ENCODE measurements at regions not wholly inside any gene's neighbourhood (a gene's known extent, or its start where the extent isn't known, plus 50 kb on each side); places are given as distances from the start of the nearest gene placed in this dataset.

GRCh38 chr2:40642726-40643125 lies 190.8 kb upstream of the SLC8A1 start:
- no peak overlapping the region for H3K4me2 ChIP-seq
- H3K27ac Mint-ChIP-seq, result no peak overlapping the region
- H3K4me3 Mint-ChIP-seq, result no peak overlapping the region
- no peaks in the 10 kb centered on the region for H3K9me3 ChIP-seq (ENCODE audit: low read depth)
- no peaks in the 10 kb centered on the region for H3K27me3 ChIP-seq
- no peaks in the 10 kb centered on the region for H3K36me3 Mint-ChIP-seq
- TF ChIP-seq EZH2 (IDR thresholded peaks at IDR 0.05) (no peak), EZH2phosphoT487 (IDR thresholded peaks at IDR 0.05) (no peak), CTCF (IDR thresholded peaks at IDR 0.05) (no peak)
- H3K79me2 ChIP-seq (ENCODE audit: low read depth), result no peaks in the 10 kb centered on the region
- no peaks in the 10 kb centered on the region for H3K27me3 Mint-ChIP-seq (ENCODE audit: insufficient read depth, low read depth)
- H4K20me1 ChIP-seq (ENCODE audit: low read depth), result no peaks in the 10 kb centered on the region
- H3K27ac ChIP-seq, result no peak overlapping the region
- no peaks in the 10 kb centered on the region for H3K9me3 Mint-ChIP-seq
- DNase-seq (ENCODE audit: low spot score), result no peak
- H3K4me1 ChIP-seq, result peaks cover 2% of the 10 kb centered on the region
- peaks cover 3% of the 10 kb centered on the region for H3K4me1 Mint-ChIP-seq
- H3K4me3 ChIP-seq, result no peak overlapping the region
- H3K9ac ChIP-seq, result no peak overlapping the region
- no peaks in the 10 kb centered on the region for H3F3A ChIP-seq (ENCODE audit: low read depth)
- no peaks in the 10 kb centered on the region for H3K36me3 ChIP-seq
- H2AFZ ChIP-seq (replicated peaks), result no peak overlapping the region

GRCh38 chr2:40646642-40647041 lies 194.8 kb upstream of the SLC8A1 start:
- H2AFZ ChIP-seq (replicated peaks), result no peak overlapping the region
- no peak overlapping the region for H3K27ac Mint-ChIP-seq
- H3K36me3 Mint-ChIP-seq, result no peaks in the 10 kb centered on the region
- DNase-seq (ENCODE audit: low spot score), result no peak
- no peak overlapping the region for H3K27ac ChIP-seq
- H3K4me2 ChIP-seq, result no peak overlapping the region
- H3K9ac ChIP-seq, result no peak overlapping the region
- no peak overlapping the region for H3K4me3 Mint-ChIP-seq
- no peaks in the 10 kb centered on the region for H3K27me3 Mint-ChIP-seq (ENCODE audit: insufficient read depth, low read depth)
- H3K27me3 ChIP-seq, result no peaks in the 10 kb centered on the region
- H3F3A ChIP-seq (ENCODE audit: low read depth), result no peaks in the 10 kb centered on the region
- H3K4me1 ChIP-seq, result no peaks in the 10 kb centered on the region
- no peaks in the 10 kb centered on the region for H3K9me3 Mint-ChIP-seq
- TF ChIP-seq EZH2 (IDR thresholded peaks at IDR 0.05) (no peak), CTCF (IDR thresholded peaks at IDR 0.05) (no peak), EZH2phosphoT487 (IDR thresholded peaks at IDR 0.05) (no peak)
- no peak overlapping the region for H3K4me3 ChIP-seq
- H3K4me1 Mint-ChIP-seq, result no peaks in the 10 kb centered on the region
- H4K20me1 ChIP-seq (ENCODE audit: low read depth), result no peaks in the 10 kb centered on the region
- no peaks in the 10 kb centered on the region for H3K79me2 ChIP-seq (ENCODE audit: low read depth)
- no peaks in the 10 kb centered on the region for H3K36me3 ChIP-seq
- no peaks in the 10 kb centered on the region for H3K9me3 ChIP-seq (ENCODE audit: low read depth)

GRCh38 chr2:40652155-40652554 lies 200.3 kb upstream of the SLC8A1 start:
- no peaks in the 10 kb centered on the region for H3K27me3 Mint-ChIP-seq (ENCODE audit: insufficient read depth, low read depth)
- Histone ChIP-seq H3K27me3 (no peaks in the 10 kb centered on the region), H3K79me2 (ENCODE audit: low read depth) (no peaks in the 10 kb centered on the region), H3K4me2 (no peak overlapping the region), H3F3A (ENCODE audit: low read depth) (no peaks in the 10 kb centered on the region), H3K4me3 (no peak overlapping the region), H4K20me1 (ENCODE audit: low read depth) (no peaks in the 10 kb centered on the region), H3K27ac (no peak overlapping the region), H2AFZ (replicated peaks) (no peak overlapping the region), H3K36me3 (no peaks in the 10 kb centered on the region), H3K4me1 (no peaks in the 10 kb centered on the region), H3K9me3 (ENCODE audit: low read depth) (no peaks in the 10 kb centered on the region), H3K9ac (no peak overlapping the region)
- no peak overlapping the region for H3K4me3 Mint-ChIP-seq
- H3K27ac Mint-ChIP-seq, result no peak overlapping the region
- H3K4me1 Mint-ChIP-seq, result no peaks in the 10 kb centered on the region
- no peaks in the 10 kb centered on the region for H3K9me3 Mint-ChIP-seq
- no peaks in the 10 kb centered on the region for H3K36me3 Mint-ChIP-seq
- TF ChIP-seq EZH2 (IDR thresholded peaks at IDR 0.05) (no peak), CTCF (IDR thresholded peaks at IDR 0.05) (no peak), EZH2phosphoT487 (IDR thresholded peaks at IDR 0.05) (no peak)
- no peak for DNase-seq (ENCODE audit: low spot score)

GRCh38 chr2:40653829-40654228 lies 201.9 kb upstream of the SLC8A1 start:
- Mint-ChIP-seq H3K36me3 (no peaks in the 10 kb centered on the region), H3K9me3 (no peaks in the 10 kb centered on the region), H3K27me3 (ENCODE audit: insufficient read depth, low read depth) (no peaks in the 10 kb centered on the region), H3K4me3 (no peak overlapping the region), H3K4me1 (no peaks in the 10 kb centered on the region), H3K27ac (no peak overlapping the region)
- H3K9ac ChIP-seq, result no peak overlapping the region
- no peak overlapping the region for H3K4me2 ChIP-seq
- no peaks in the 10 kb centered on the region for H3F3A ChIP-seq (ENCODE audit: low read depth)
- no peak overlapping the region for H3K27ac ChIP-seq
- no peaks in the 10 kb centered on the region for H3K36me3 ChIP-seq
- no peak overlapping the region for H2AFZ ChIP-seq (replicated peaks)
- no peak overlapping the region for H3K4me3 ChIP-seq
- H3K27me3 ChIP-seq, result no peaks in the 10 kb centered on the region
- H3K4me1 ChIP-seq, result no peaks in the 10 kb centered on the region
- H3K79me2 ChIP-seq (ENCODE audit: low read depth), result no peaks in the 10 kb centered on the region
- TF ChIP-seq CTCF (IDR thresholded peaks at IDR 0.05) (no peak), EZH2 (IDR thresholded peaks at IDR 0.05) (no peak), EZH2phosphoT487 (IDR thresholded peaks at IDR 0.05) (no peak)
- no peak for DNase-seq (ENCODE audit: low spot score)
- no peaks in the 10 kb centered on the region for H4K20me1 ChIP-seq (ENCODE audit: low read depth)
- no peaks in the 10 kb centered on the region for H3K9me3 ChIP-seq (ENCODE audit: low read depth)

Data from neural progenitor cell (in vitro differentiated cells).